ENCODE measurements at regions not wholly inside any gene's neighbourhood (a gene's known extent, or its start where the extent isn't known, plus 50 kb on each side); places are given as distances from the start of the nearest gene placed in this dataset.

DNA sequence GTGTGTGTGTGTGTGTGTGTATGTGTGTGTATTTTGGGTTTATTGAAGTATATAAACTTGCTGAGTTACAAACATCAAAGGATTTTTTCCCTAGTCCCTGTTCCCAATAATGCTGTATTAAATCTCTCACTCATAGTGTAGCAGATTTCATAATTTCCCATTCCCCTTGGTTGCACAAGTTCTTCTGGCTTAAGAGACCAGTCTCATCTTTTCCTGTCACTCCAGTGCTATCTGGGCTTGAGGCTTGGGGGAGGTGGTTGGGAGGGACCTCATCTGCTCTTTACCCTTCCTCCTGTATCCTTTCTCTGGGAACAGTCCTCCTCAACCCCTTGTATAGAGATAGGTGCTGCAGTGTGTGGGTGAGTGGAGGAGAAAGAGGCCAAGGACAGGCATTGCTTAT is 285.4 kb upstream of the BOD1L1 start:
- TF ChIP-seq, protein P1, sequence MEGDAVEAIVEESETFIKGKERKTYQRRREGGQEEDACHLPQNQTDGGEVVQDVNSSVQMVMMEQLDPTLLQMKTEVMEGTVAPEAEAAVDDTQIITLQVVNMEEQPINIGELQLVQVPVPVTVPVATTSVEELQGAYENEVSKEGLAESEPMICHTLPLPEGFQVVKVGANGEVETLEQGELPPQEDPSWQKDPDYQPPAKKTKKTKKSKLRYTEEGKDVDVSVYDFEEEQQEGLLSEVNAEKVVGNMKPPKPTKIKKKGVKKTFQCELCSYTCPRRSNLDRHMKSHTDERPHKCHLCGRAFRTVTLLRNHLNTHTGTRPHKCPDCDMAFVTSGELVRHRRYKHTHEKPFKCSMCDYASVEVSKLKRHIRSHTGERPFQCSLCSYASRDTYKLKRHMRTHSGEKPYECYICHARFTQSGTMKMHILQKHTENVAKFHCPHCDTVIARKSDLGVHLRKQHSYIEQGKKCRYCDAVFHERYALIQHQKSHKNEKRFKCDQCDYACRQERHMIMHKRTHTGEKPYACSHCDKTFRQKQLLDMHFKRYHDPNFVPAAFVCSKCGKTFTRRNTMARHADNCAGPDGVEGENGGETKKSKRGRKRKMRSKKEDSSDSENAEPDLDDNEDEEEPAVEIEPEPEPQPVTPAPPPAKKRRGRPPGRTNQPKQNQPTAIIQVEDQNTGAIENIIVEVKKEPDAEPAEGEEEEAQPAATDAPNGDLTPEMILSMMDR (IDR thresholded peaks at IDR 0.05): no peak
- DNase-seq (ENCODE audit: low spot score) (no peak), ATAC-seq (ENCODE audit: low FRiP score) (peak; percentile 71)

- no peak for DNase-seq (ENCODE audit: low spot score)
- TF ChIP-seq, protein P1 (IDR thresholded peaks at IDR 0.05): no peak
- no peak for ATAC-seq (ENCODE audit: low FRiP score)
These were observed 289.5 kb upstream of the BOD1L1 start for GRCh38 chr4:13917015-13917414.

DNA sequence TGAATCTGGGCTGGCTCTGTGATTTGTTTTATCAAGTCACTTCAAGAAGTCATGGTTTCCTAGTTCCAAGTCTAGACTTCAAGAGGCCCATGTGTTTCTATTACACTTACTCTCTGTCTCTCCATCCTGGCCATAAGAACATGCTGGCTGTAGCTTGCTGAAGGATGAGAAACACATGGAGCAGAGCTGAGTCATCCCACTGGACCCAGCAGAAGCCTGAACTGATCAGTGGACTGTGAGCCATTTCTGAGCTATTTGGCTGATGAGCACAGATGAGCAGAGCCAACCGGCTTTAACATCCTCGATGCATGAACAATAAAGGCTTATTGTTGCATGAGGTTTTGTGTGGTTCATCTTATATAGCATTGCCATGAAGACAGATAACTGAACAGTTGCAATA is 290.6 kb upstream of the BOD1L1 start:
- ATAC-seq (ENCODE audit: low FRiP score) (no peak), DNase-seq (ENCODE audit: low spot score) (no peak)
- TF ChIP-seq, protein P1 (IDR thresholded peaks at IDR 0.05): no peak

DNA sequence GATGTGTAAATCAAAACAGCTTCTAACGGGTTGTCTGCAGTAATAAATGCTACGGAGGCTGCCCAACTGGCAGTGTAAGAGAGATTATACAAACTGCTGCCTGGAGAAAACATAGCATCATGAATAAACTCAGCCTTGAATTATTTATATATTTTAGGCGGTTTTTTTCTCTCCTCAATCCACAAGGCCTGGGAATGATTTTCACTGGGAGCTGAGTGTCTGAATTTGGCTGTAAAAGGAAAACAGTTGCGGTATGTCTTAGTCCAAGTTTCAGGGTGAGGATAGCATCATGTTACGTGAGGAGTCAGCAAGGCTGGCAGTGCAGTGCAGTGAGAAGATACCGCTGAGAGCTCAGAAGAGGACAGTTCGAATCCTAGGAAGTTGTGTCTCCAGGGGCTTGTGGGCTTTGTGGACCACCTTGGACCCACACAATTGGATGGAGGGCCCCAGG is 291.5 kb upstream of the BOD1L1 start:
- DNase-seq (ENCODE audit: low spot score) (no peak), ATAC-seq (ENCODE audit: low FRiP score) (no peak)
- TF ChIP-seq, protein P1 (IDR thresholded peaks at IDR 0.05): no peak

DNA sequence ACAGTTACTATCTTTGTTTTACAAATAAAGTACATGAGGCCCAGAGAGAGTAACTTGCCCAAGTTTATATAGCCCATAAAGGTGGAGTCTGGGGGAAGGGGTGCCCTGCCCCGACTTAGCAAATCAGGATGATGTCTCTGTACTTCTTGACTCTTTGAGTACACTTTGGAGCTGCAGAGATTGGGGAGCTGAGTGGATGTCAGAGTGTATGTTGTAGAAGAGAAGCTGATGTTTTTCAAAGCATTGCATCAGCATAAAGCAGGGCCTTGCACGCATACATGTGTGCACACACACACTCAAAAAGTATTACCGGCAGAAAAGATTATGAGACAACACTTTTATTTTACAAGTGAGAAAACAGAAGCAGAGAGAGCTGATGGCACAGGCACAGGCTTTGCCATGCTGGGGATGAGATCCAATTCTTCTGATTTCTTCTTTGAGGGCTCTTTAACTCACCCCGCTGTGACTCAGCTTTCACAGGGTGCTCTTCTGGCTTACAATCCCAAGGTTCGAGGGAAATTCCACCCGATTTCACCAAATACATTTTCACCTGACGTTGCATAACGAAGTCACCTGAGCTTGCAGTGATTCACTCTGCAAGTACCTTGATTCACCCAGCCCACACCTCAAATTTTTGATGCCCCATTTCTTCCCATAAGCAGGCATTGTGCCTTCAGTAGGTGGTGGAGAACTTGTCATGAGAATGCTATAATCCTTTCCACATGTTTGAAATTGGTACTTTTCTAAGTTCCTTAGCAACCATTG is 292.8 kb upstream of the BOD1L1 start:
- DNase-seq (ENCODE audit: low spot score) (no peak), ATAC-seq (ENCODE audit: low FRiP score) (no peak)
- TF ChIP-seq, protein P1 (IDR thresholded peaks at IDR 0.05): no peak

GRCh38 chr4:13920901-13921300 is 293.4 kb upstream of the BOD1L1 start:
- ATAC-seq (ENCODE audit: low FRiP score) (peak; percentile 87), DNase-seq (ENCODE audit: low spot score) (no peak)
- TF ChIP-seq, protein P1 (IDR thresholded peaks at IDR 0.05): no peak

DNA sequence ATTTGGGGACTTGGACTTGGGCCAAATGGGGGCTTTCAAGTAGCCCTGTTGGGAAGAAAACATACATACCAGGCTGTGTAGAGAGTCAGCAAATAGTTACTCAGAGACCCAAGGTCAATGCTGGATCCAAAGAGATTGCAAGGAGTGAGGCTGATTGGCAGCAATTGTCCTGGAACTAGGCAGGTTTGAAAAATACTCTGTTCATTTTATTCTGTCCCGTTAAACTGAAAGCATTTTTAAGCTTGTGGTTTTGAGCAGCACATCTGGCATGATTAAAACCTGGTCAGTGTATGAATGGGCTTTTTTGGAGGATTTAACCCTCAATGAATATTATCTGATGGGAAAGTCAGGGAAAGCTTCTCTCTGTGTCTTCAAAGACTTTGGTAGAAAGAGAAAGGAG is 294.3 kb upstream of the BOD1L1 start:
- ATAC-seq (ENCODE audit: low FRiP score) (no peak), DNase-seq (ENCODE audit: low spot score) (no peak)
- TF ChIP-seq, protein P1 (IDR thresholded peaks at IDR 0.05): no peak
